MM.1S (cell line): ENCODE measurements at regions not wholly inside any gene's neighbourhood (a gene's known extent, or its start where the extent isn't known, plus 50 kb on each side); places are given as distances from the start of the nearest gene placed in this dataset.

Source experiments
- DNase-seq: peaks from one replicate; pipeline ENCODE4 v3.0.0-alpha.2; 2015
- H2AFZ ChIP-seq: fragments of 300-600 bp; sonication (generic); 2 replicates; pipeline ENCODE4 v1.6.0; 2016; ENCODE audit warnings: antibody characterized with exemption, low read length
- H3F3A ChIP-seq: fragments of 300-600 bp; sonication (generic); 2 replicates; pipeline ENCODE4 v1.6.1; 2016; ENCODE audit warnings: mild to moderate bottlenecking, antibody characterized with exemption, low read length, moderate library complexity, mixed read lengths; ENCODE audit not compliant: insufficient read depth
- H3K27ac ChIP-seq: fragments of 300-600 bp; sonication (generic); 2 replicates; pipeline ENCODE4 v1.5.1; 2016; ENCODE audit warnings: mild to moderate bottlenecking, low read length
- H3K27me3 ChIP-seq: fragments of 300-600 bp; sonication (generic); replicated peaks from 2 replicates; pipeline ENCODE4 v1.6.0; 2016; ENCODE audit warnings: low read length; ENCODE audit not compliant: insufficient read depth
- H3K36me3 ChIP-seq: fragments of 300-600 bp; sonication (generic); replicated peaks from 2 replicates; pipeline ENCODE4 v1.6.1; 2016; ENCODE audit warnings: mild to moderate bottlenecking, low read length, mixed read lengths; ENCODE audit not compliant: insufficient read depth
- H3K4me1 ChIP-seq: fragments of 300-600 bp; sonication (generic); 2 replicates; pipeline ENCODE4 v1.6.1; 2016; ENCODE audit warnings: low read length, mixed read lengths
- H3K4me2 ChIP-seq: fragments of 300-600 bp; sonication (generic); 2 replicates; pipeline ENCODE4 v1.6.0; 2016; ENCODE audit warnings: low read depth, low read length
- H3K4me3 ChIP-seq: fragments of 300-600 bp; sonication (generic); 2 replicates; pipeline ENCODE4 v1.5.1; 2016; ENCODE audit warnings: low read length, mixed read lengths
- H3K79me2 ChIP-seq: fragments of 300-600 bp; sonication (generic); 2 replicates; pipeline ENCODE4 v1.6.1; 2016; ENCODE audit warnings: mixed run types, low read length, mixed read lengths
- H3K9ac ChIP-seq: fragments of 300-600 bp; sonication (generic); 2 replicates; pipeline ENCODE4 v1.6.1; 2016; ENCODE audit warnings: low read length, mixed read lengths
- H3K9me2 ChIP-seq: fragments of 300-600 bp; sonication (generic); replicated peaks from 2 replicates; pipeline ENCODE4 v1.6.1; 2016; ENCODE audit warnings: mild to moderate bottlenecking, low read length, mixed read lengths; ENCODE audit not compliant: insufficient read depth
- H3K9me3 ChIP-seq: fragments of 300-600 bp; sonication (generic); replicated peaks from 2 replicates; pipeline ENCODE4 v1.6.1; 2016; ENCODE audit warnings: mild to moderate bottlenecking, low read length, mixed read lengths; ENCODE audit not compliant: insufficient read depth
- H4K20me1 ChIP-seq: fragments of 300-600 bp; sonication (generic); 2 replicates; pipeline ENCODE4 v1.6.1; 2016; ENCODE audit warnings: mild to moderate bottlenecking, low read length, moderate library complexity, mixed read lengths; ENCODE audit not compliant: insufficient read depth
- CTCF ChIP-seq: fragments of 300-600 bp; sonication (generic); IDR thresholded peaks from 2 replicates; pipeline ENCODE4 v1.5.1; 2016; ENCODE audit warnings: antibody characterized with exemption, low read length, mixed read lengths
- EZH2 ChIP-seq: fragments of 300-600 bp; sonication (generic); optimal IDR thresholded peaks from 2 replicates; pipeline ENCODE3; 2017; ENCODE audit warnings: low read depth, mild to moderate bottlenecking, antibody characterized with exemption, low read length, mixed read lengths
- EZH2phosphoT487 ChIP-seq: fragments of 300-600 bp; sonication (generic); IDR thresholded peaks from 2 replicates; pipeline ENCODE4 v1.6.1; 2018; ENCODE audit warnings: antibody characterized with exemption, low read length

- Histone ChIP-seq H3K9me3 (no peaks in the 10 kb centered on the region), H3K9me2 (no peaks in the 10 kb centered on the region), H3K79me2 (no peaks in the 10 kb centered on the region), H3K27ac (no peak overlapping the region), H4K20me1 (no peaks in the 10 kb centered on the region), H3K27me3 (peaks cover 72% of the 10 kb centered on the region), H3K4me1 (no peaks in the 10 kb centered on the region), H3K4me3 (no peak overlapping the region), H3K9ac (no peak overlapping the region), H3F3A (no peaks in the 10 kb centered on the region), H2AFZ (no peak overlapping the region), H3K4me2 (no peak overlapping the region), H3K36me3 (no peaks in the 10 kb centered on the region)
- TF ChIP-seq EZH2 (no peak), CTCF (no peak), EZH2phosphoT487 (no peak)
- no peak for DNase-seq
These were observed 433.6 kb downstream of the PTPRU start for GRCh38 chr1:29669912-29670311.

- TF ChIP-seq EZH2phosphoT487 (no peak), CTCF (no peak), EZH2 (no peak)
- no peak overlapping the region for H3K9ac ChIP-seq
- H4K20me1 ChIP-seq, result no peaks in the 10 kb centered on the region
- no peaks in the 10 kb centered on the region for H3K9me2 ChIP-seq
- no peak overlapping the region for H3K4me2 ChIP-seq
- H3K9me3 ChIP-seq, result no peaks in the 10 kb centered on the region
- no peaks in the 10 kb centered on the region for H3K4me1 ChIP-seq
- H3K27ac ChIP-seq, result no peak overlapping the region
- peaks cover 77% of the 10 kb centered on the region for H3K27me3 ChIP-seq
- no peak overlapping the region for H3K4me3 ChIP-seq
- no peaks in the 10 kb centered on the region for H3K79me2 ChIP-seq
- no peaks in the 10 kb centered on the region for H3F3A ChIP-seq
- no peaks in the 10 kb centered on the region for H3K36me3 ChIP-seq
- DNase-seq, result no peak
- no peak overlapping the region for H2AFZ ChIP-seq
These were observed 433.0 kb downstream of the PTPRU start for GRCh38 chr1:29669158-29669871.

DNA sequence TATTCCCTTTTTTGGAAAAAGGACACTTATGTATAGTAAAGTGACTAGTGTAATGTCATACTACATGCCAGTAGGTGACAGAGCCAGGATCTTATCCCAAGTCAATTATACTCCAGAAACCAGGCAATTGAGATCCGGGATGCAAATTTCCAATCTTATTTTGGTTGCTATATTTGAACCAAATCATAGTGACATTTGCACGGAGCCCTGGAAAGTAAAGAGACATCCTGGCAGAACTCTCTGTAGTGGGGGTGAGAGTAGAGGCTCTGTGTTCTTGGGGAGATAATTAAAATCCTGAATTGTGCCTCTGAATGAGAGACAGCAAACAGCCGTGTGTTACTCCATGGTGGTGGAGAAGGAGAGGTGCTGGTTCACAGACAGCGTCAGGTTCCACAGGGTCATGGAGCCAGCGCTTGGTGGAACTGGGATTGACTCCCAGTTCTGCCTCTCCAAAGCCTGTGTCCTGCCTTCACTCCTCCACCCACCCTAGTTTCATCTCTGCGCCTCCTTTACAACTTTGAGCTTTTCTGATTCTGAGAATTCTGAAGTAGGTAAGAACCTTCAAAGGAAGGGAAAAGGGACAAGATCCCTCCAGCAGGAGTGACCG is 432.3 kb downstream of the PTPRU start:
- no peaks in the 10 kb centered on the region for H3K36me3 ChIP-seq
- H3K27ac ChIP-seq, result no peak overlapping the region
- H4K20me1 ChIP-seq, result no peaks in the 10 kb centered on the region
- no peaks in the 10 kb centered on the region for H3K9me3 ChIP-seq
- no peak overlapping the region for H2AFZ ChIP-seq
- DNase-seq, result no peak
- no peak overlapping the region for H3K4me2 ChIP-seq
- H3K79me2 ChIP-seq, result no peaks in the 10 kb centered on the region
- no peaks in the 10 kb centered on the region for H3K4me1 ChIP-seq
- peaks cover 78% of the 10 kb centered on the region for H3K27me3 ChIP-seq
- H3K4me3 ChIP-seq, result no peak overlapping the region
- H3K9ac ChIP-seq, result no peak overlapping the region
- H3K9me2 ChIP-seq, result no peaks in the 10 kb centered on the region
- no peaks in the 10 kb centered on the region for H3F3A ChIP-seq
- no peak for TF ChIP-seq CTCF
- TF ChIP-seq EZH2, result no peak
- TF ChIP-seq EZH2phosphoT487, result no peak
